ENCODE measurements at regions not wholly inside any gene's neighbourhood (a gene's known extent, or its start where the extent isn't known, plus 50 kb on each side); places are given as distances from the start of the nearest gene placed in this dataset.

- intact Hi-C loops (cut with DNase I), result no loop called here
- 83 to 100% methylated on average over 1 of the region's 1 CpG for WGBS, 2 donors
These were observed 75.6 kb downstream of the SOD2 start for GRCh38 chr6:159617444-159617843.

GRCh38 chr6:159616456-159616855 lies 76.6 kb downstream of the SOD2 start:
- intact Hi-C loops (cut with DNase I), result no loop called here
- 78 to 96% methylated on average over 2 of the region's 2 CpGs for whole genome bisulfite sequencing, 2 donors

More at GRCh38 chr6:159617444-159617843, 75.6 kb downstream of the SOD2 start:
- Histone ChIP-seq H3K4me3 (no peak overlapping the region), H3K36me3 (peaks cover 0 to 7% (median 0%) of the 10 kb centered on the region in 3 donors), H3K4me1 (no peaks in the 10 kb centered on the region), H3K27me3 (no peaks in the 10 kb centered on the region), H3K9me3 (peaks cover 0 to 18% (median 9%) of the 10 kb centered on the region in 3 donors), H3K27ac (no peak overlapping the region)
- TF ChIP-seq POLR2A (IDR thresholded peaks at IDR 0.05) (no peak), CTCF (IDR thresholded peaks at IDR 0.05) (no peak)
- no peak for DNase-seq

GRCh38 chr6:159615918-159616317 lies 77.1 kb downstream of the SOD2 start:
- Histone ChIP-seq H3K4me3 (no peak overlapping the region), H3K9me3 (peaks cover 0 to 18% (median 9%) of the 10 kb centered on the region in 3 donors), H3K36me3 (peaks cover 0 to 7% (median 0%) of the 10 kb centered on the region in 3 donors), H3K27ac (no peak overlapping the region), H3K27me3 (no peaks in the 10 kb centered on the region), H3K4me1 (no peaks in the 10 kb centered on the region)
- DNase-seq, result no peak
- TF ChIP-seq CTCF (IDR thresholded peaks at IDR 0.05) (no peak), POLR2A (IDR thresholded peaks at IDR 0.05) (no peak)
- intact Hi-C loops (cut with DNase I), result no loop called here
- 52 to 65% methylated on average over 3 of the region's 3 CpGs for WGBS, 2 donors

More at GRCh38 chr6:159616456-159616855, 76.6 kb downstream of the SOD2 start:
- no peak overlapping the region for H3K4me3 ChIP-seq
- peaks cover 0 to 7% (median 0%) of the 10 kb centered on the region in 3 donors for H3K36me3 ChIP-seq
- no peaks in the 10 kb centered on the region for H3K4me1 ChIP-seq
- H3K9me3 ChIP-seq, result peaks cover 0 to 18% (median 9%) of the 10 kb centered on the region in 3 donors
- no peak overlapping the region for H3K27ac ChIP-seq
- H3K27me3 ChIP-seq, result no peaks in the 10 kb centered on the region
- no peak for TF ChIP-seq CTCF (IDR thresholded peaks at IDR 0.05)
- TF ChIP-seq POLR2A (IDR thresholded peaks at IDR 0.05), result no peak
- DNase-seq, result no peak

GRCh38 chr6:159610881-159611280 lies 82.2 kb downstream of the SOD2 start:
- Histone ChIP-seq H3K36me3 (no peaks in the 10 kb centered on the region), H3K4me1 (no peaks in the 10 kb centered on the region), H3K27ac (no peak overlapping the region), H3K27me3 (no peaks in the 10 kb centered on the region), H3K4me3 (no peak overlapping the region), H3K9me3 (no peaks in the 10 kb centered on the region)
- no peak for DNase-seq
- TF ChIP-seq POLR2A (IDR thresholded peaks at IDR 0.05), result no peak
- TF ChIP-seq CTCF (IDR thresholded peaks at IDR 0.05), result no peak
- 83 to 86% methylated on average over 6 of the region's 6 CpGs for WGBS, 2 donors
- intact Hi-C loops (cut with DNase I), result no loop called here

GRCh38 chr6:159609652-159610178 lies 83.3 kb downstream of the SOD2 start:
- Histone ChIP-seq H3K36me3 (no peaks in the 10 kb centered on the region), H3K4me3 (no peak overlapping the region), H3K27ac (no peak overlapping the region), H3K27me3 (no peaks in the 10 kb centered on the region), H3K4me1 (no peaks in the 10 kb centered on the region), H3K9me3 (no peaks in the 10 kb centered on the region)
- no peak for DNase-seq
- WGBS, 2 donors, result 53 to 55% methylated on average over 2 of the region's 2 CpGs
- TF ChIP-seq CTCF (IDR thresholded peaks at IDR 0.05) (no peak), POLR2A (IDR thresholded peaks at IDR 0.05) (no peak)
- intact Hi-C loops (cut with DNase I), result no loop called here
